Effector memory CD8-positive, alpha-beta T cell (primary cell): ENCODE measurements at regions not wholly inside any gene's neighbourhood (a gene's known extent, or its start where the extent isn't known, plus 50 kb on each side); places are given as distances from the start of the nearest gene placed in this dataset.

Experiments
- ATAC-seq: fragments of 150-1000 bp; cut with Tn5 transposase; replicated peaks from 2 replicates; pipeline ENCODE4 v1.10.0; 2021; ENCODE audit warnings: mild to moderate bottlenecking, moderate library complexity
- DNase-seq, 3 experiments: peaks; one replicate each; pipeline ENCODE4 v3.0.0; 2021
- H3K27ac Mint-ChIP-seq, 2 donors: one replicate each; pipeline ENCODE4 v1.8.0; 2022; ENCODE audit warnings: mild to moderate bottlenecking in 2 of 2, mixed read lengths in 2 of 2, moderate library complexity in 2 of 2
- H3K27me3 Mint-ChIP-seq, 2 donors: one replicate each; pipeline ENCODE4 v1.8.0; 2022; ENCODE audit warnings: mixed read lengths in 2 of 2
- H3K36me3 Mint-ChIP-seq: one replicate; pipeline ENCODE4 v1.8.0; 2022; ENCODE audit warnings: mild to moderate bottlenecking, moderate library complexity, mixed read lengths; ENCODE audit not compliant: insufficient read depth
- H3K4me1 Mint-ChIP-seq, 2 donors: one replicate each; pipeline ENCODE4 v1.8.0; 2022; ENCODE audit warnings: low read depth in 2 of 2, mixed read lengths in 2 of 2
- H3K4me3 Mint-ChIP-seq, 2 donors: one replicate each; pipeline ENCODE4 v1.8.0; 2022; ENCODE audit warnings: mild to moderate bottlenecking in 2 of 2, mixed read lengths in 2 of 2, moderate library complexity in 2 of 2
- H3K9me3 Mint-ChIP-seq, 2 donors: one replicate each; pipeline ENCODE4 v1.8.0; 2022; ENCODE audit warnings: mixed read lengths in 2 of 2

DNA sequence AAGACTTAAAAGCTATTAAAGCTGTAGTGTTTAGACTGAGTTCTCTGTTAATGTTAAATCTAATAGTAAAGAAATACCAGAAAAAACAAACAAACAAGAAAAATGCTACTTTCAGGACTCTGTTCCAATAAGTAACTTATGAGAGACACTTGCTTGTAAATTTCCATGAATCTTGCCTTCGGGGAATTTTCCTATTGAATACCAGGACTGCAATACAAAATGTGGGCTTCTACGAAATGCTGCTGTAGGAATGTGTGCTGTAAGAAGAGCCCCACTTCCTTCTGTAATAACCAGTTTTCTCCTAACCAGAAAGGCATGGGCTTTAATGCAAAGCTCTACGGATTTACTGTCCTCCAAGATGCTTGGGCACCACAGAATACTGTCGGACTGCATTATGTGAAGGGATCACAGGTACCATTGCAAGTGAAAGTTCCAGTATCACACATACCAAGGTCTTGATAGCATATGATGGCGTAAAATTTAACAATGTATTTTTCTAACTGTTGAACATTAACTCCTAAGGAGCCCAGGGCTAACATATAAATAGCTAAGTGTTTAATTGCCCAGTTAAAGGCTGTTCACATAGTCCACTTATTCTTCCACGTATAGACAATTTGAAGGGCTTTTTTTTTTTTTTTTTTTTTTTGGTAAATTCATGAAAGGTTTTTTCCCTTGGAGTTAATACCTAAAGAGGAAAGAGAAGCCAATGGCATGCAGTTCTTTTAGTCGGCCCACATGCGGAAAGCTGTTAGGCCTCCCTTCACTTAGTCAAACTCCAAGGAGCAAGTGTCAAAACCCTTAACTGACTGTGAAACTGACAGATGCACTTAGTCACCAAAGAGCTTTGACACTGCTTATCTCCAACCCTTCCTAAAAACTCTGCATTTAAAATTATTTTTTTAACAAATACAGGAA is 564.0 kb upstream of the POU3F3 start:
- DNase-seq (no peak), ATAC-seq (no peak)
- no peaks in the 10 kb centered on the region for H3K27me3 Mint-ChIP-seq
- H3K9me3 Mint-ChIP-seq, result peaks cover 0 to 6% of the 10 kb centered on the region in 2 donors
- H3K4me3 Mint-ChIP-seq, result no peak overlapping the region
- no peaks in the 10 kb centered on the region for H3K4me1 Mint-ChIP-seq
- H3K36me3 Mint-ChIP-seq, result no peaks in the 10 kb centered on the region
- H3K27ac Mint-ChIP-seq, result no peak overlapping the region

DNA sequence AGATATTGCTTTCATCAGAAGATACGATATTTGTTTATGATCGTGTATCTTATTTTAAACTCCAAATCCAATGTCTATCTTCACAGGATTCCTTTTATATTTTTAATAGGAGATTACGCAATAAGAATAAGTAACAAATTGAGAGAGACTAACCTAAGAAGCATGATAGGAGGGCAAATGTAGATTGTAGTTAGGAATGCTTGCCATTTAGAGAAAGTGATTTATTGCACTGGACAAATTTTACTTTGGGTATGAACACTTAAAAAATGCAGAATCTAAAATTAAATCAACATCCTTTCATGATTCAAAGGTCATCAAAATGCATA is 563.4 kb upstream of the POU3F3 start:
- no peaks in the 10 kb centered on the region for H3K36me3 Mint-ChIP-seq
- no peak for DNase-seq
- peaks cover 0 to 6% of the 10 kb centered on the region in 2 donors for H3K9me3 Mint-ChIP-seq
- no peak overlapping the region for H3K27ac Mint-ChIP-seq
- H3K4me1 Mint-ChIP-seq, result no peaks in the 10 kb centered on the region
- H3K4me3 Mint-ChIP-seq, result no peak overlapping the region
- H3K27me3 Mint-ChIP-seq, result no peaks in the 10 kb centered on the region
- no peak for ATAC-seq

DNA sequence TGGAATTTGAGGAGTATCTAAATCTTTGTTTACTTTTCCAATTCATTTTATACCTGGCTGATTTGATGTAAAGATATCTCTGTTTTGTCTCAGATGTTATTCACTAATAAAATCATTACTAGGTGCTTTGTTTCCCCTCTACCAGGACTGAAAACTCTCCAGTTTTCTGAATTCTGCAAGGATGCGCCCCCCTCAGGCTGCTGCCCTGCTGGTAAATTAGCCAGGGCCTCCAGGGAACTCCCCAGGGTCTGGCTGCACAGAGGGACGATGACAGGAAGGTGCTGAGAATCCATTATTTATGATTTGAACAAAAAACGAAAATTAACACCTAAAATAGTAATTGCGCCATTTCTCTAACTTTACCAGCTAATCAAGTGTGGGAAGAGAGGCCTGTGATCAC is 541.2 kb upstream of the POU3F3 start:
- DNase-seq, result no peak
- Mint-ChIP-seq H3K4me1 (no peaks in the 10 kb centered on the region), H3K36me3 (no peaks in the 10 kb centered on the region), H3K9me3 (peaks cover 11 to 15% of the 10 kb centered on the region in 2 donors), H3K4me3 (no peak overlapping the region), H3K27me3 (no peaks in the 10 kb centered on the region), H3K27ac (no peak overlapping the region)
- ATAC-seq, result no peak

DNA sequence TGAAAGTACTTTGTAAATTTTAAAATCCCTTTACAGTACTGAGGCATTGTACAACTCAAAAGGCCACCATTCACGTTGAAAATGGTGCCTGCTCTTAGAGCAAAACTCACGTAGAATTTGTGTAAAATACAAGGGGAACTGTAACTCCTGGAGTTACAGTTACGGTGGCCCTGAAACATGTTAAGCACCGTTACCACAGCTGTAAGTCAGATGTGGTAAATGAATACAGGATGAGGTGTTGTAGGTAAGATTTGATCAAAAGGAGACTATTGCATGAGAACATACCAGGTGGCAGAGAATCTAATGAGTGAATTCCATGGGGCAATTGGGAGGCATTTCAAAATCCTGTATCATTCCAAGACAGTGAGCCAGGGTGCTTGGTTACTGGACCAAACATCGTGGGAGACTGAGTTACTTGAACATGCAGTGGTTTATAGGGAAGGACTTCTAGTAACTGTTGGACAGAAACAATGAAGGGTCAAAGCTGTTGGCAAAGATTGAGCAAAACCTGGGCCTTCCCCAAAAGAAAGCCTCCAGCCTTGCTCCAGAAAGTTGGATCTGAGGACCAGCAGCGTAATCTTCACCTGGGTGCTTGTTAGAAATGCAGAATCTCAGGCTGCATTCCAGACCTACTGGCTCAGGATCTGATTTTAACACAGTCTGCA is 535.8 kb upstream of the POU3F3 start:
- H3K4me3 Mint-ChIP-seq, result no peak overlapping the region

DNA sequence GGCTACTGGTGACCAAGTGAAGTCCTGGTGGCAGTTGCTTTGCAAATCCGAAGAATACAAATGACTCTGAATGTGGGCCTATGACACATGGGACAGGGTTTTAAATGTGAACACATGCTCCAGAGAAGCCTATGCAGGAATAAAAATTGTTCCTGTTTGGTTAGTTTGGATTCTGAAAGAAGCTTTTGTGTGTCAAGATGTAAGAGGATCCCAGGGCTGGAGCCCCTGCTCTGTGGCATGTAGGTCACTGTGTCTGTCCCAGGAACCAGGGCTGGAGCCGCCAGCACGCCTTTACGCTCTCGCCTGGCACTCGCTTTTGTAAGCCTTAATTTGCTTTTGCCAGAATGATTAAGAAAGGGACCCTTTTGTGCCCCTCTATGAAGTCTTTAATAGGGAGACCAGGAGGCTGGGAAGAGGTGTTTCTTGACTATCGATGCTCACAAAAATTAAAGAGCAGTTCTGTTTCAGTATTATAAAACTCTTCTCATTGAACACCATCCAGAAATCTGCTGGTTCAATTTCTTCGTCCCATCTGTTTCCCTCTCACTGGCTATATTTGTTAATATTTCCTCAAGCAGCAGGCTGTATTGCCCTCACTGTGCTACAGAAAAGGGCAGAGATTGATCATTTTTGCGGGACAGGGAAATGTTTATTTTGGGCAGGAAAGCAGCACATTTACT is 532.7 kb upstream of the POU3F3 start:
- H3K9me3 Mint-ChIP-seq, result peaks cover 11 to 17% of the 10 kb centered on the region in 2 donors
- no peak for DNase-seq
- no peaks in the 10 kb centered on the region for H3K4me1 Mint-ChIP-seq
- H3K4me3 Mint-ChIP-seq, result no peak overlapping the region
- no peaks in the 10 kb centered on the region for H3K36me3 Mint-ChIP-seq
- H3K27ac Mint-ChIP-seq, result no peak overlapping the region
- no peak for ATAC-seq
- H3K27me3 Mint-ChIP-seq, result no peaks in the 10 kb centered on the region

More for the DNA sequence above, 535.8 kb upstream of the POU3F3 start:
- DNase-seq (no peak), ATAC-seq (no peak)
- no peaks in the 10 kb centered on the region for H3K4me1 Mint-ChIP-seq
- H3K9me3 Mint-ChIP-seq, result peaks cover 8 to 10% of the 10 kb centered on the region in 2 donors
- no peaks in the 10 kb centered on the region for H3K27me3 Mint-ChIP-seq
- no peak overlapping the region for H3K27ac Mint-ChIP-seq
- H3K36me3 Mint-ChIP-seq, result no peaks in the 10 kb centered on the region

DNA sequence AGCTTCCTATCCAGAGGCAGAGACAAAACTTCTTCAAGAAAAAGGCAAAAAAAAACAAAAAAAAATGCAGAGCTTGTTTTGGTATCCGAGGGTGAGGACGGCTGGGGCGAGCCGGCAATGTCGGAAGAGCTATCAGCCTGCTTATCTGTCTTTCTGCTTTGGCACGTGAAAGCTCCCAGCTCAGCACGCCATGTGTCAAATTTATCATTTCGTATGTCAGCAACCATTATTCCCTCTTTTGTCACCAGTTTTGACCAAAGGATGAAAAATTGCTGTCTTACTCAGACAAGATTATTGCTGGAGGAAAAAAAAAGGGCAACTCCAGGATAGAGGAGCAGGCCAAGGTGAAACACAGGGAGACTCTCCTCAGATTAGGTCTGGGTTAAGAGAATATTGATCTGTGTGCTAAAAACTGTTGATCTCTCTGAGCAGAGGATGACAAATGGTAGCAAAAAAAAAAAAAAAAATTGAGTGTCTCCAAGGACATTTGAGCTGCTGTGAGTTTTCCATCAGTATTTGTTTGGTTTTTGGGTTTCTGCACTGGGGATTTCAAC is 532.0 kb upstream of the POU3F3 start:
- Mint-ChIP-seq H3K36me3 (no peaks in the 10 kb centered on the region), H3K4me1 (no peaks in the 10 kb centered on the region), H3K27me3 (no peaks in the 10 kb centered on the region), H3K4me3 (no peak overlapping the region), H3K9me3 (peaks cover 6 to 12% of the 10 kb centered on the region in 2 donors), H3K27ac (no peak overlapping the region)
- ATAC-seq (no peak), DNase-seq (no peak)

DNA sequence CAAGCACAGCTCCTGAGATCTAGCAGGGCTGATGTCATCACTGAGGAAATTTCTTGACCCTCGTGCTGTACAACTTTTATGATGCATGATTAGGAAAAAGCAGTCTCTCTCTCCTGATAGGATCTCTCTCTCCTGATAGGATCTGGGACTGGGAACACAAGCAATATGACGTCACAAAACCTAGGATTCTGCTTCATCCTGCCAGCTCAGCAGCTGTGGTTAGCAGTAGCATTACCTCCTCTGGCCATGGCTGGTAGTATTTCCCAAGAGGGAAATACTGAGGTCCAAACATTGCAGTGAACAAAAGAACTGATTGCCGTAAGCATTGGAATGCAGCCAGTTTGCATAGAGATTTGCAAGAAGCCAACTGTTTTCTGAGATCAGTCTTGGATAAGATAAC is 521.2 kb upstream of the POU3F3 start:
- no peaks in the 10 kb centered on the region for H3K4me1 Mint-ChIP-seq
- no peak overlapping the region for H3K4me3 Mint-ChIP-seq

DNA sequence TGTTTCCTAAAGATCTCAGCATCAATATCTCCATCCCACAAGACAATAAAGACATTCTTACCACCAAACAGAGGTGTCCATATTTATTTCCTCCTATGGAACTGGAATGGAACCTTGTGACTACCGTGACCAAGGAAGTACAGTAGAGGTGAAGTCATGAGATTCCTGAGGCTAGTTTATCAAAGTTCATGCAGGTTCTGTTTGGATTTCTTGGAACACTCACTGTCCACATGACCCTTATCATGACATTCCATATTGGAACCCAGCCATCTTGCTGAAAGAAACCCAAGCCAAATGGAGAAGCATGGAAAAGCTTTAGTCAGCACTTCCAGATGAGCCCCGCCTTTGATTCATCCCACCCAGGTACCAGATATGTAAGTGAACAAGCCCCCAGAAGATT is 516.0 kb upstream of the POU3F3 start:
- H3K4me1 Mint-ChIP-seq, result no peaks in the 10 kb centered on the region
- no peak overlapping the region for H3K4me3 Mint-ChIP-seq
- H3K9me3 Mint-ChIP-seq, result peaks cover 8 to 9% of the 10 kb centered on the region in 2 donors
- no peak for DNase-seq
- no peaks in the 10 kb centered on the region for H3K27me3 Mint-ChIP-seq
- H3K36me3 Mint-ChIP-seq, result no peaks in the 10 kb centered on the region
- ATAC-seq, result no peak
- no peak overlapping the region for H3K27ac Mint-ChIP-seq

More for the DNA sequence above, 521.2 kb upstream of the POU3F3 start:
- no peak for ATAC-seq
- Mint-ChIP-seq H3K36me3 (no peaks in the 10 kb centered on the region), H3K27ac (no peak overlapping the region), H3K27me3 (no peaks in the 10 kb centered on the region), H3K9me3 (peaks cover 8 to 9% of the 10 kb centered on the region in 2 donors)
- DNase-seq, result no peak

DNA sequence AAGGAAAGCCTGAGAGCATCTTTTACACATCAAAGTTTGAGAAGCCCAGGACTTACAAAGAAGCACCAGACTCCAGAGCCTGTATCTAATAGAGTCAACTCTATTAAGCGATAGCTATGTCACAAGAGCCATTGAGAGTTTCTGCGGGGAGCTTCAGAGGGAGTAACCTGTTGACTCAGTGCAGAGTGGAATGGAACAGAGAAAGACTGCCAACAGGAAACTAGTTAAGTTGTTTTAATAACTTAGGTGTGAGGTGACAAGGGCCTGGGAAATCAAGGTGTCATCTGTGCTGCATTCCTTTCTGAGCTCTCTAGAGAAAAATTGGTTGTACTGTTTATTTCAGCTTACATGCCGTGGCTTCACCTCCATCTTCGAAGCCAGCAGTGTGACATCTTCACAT is 513.8 kb upstream of the POU3F3 start:
- Mint-ChIP-seq H3K27me3 (no peaks in the 10 kb centered on the region), H3K36me3 (no peaks in the 10 kb centered on the region), H3K9me3 (peaks cover 7 to 8% of the 10 kb centered on the region in 2 donors), H3K4me1 (no peaks in the 10 kb centered on the region), H3K4me3 (no peak overlapping the region), H3K27ac (no peak overlapping the region)
- no peak for DNase-seq
- ATAC-seq, result no peak

DNA sequence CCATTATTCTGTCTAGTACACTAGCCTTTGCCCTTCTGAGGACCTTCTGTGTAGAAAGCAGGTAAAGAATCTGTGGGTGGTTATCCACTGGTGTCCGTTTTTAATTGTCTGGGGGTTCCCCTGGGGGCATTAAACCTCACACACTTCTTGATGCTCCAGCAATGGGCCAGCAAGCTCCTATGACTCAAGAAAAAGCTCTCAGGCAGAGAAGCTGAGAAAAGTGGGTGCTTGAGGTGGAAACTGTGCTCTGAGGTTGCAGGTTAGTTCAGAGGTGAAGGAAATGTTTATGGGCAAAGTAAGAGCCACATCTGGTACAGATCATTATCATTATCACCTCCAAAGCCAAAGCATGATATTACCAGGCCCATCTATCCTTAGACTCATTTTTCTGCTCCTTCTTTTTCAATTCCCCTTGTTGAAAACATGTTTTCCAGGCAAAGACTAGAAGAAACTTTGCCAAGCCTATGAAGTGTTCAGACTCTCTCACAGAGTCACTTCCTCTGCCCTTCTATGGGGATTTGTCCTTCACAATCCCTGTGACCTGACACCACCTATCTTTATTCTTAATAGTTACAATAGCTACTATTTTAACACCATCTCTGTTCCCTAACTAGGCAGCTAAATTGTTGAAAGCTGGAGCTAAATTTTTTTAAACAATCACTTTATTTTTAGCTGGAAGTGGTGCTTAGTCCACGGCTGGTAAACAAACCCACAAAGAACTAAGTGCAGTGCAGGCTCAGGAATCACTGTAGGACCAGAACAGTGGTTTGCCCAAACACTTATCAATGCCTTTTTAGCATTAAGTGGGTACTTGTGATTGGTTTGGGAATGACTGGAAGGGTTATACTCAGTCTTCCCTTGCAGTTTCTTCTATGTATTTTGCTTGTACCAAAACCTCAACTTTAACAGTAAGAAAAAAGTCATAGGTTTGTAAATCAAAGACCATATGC is 512.8 kb upstream of the POU3F3 start:
- H3K9me3 Mint-ChIP-seq, result peaks cover 3 to 6% of the 10 kb centered on the region in 2 donors
- DNase-seq (no peak), ATAC-seq (no peak)
- H3K4me3 Mint-ChIP-seq, result no peak overlapping the region
- no peaks in the 10 kb centered on the region for H3K4me1 Mint-ChIP-seq
- H3K36me3 Mint-ChIP-seq, result no peaks in the 10 kb centered on the region
- H3K27me3 Mint-ChIP-seq, result no peaks in the 10 kb centered on the region
- no peak overlapping the region for H3K27ac Mint-ChIP-seq

DNA sequence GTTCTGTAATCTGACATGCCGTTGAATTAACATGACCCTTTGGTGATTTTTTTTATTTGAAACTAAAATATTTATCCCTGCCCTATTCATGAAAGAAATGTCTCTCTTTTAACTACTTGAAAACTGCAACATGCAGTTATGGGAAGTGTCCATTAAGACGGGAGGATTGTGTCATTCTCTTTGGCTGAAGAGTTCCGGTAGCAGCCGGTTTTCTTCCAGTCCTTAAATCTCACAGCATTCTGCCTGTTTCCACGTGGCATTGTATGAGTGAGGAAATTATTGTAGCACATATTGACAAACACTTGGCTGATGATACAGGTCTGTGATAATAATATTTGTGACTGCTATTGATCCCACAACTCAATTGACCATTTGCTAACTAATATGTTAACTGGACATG is 509.6 kb upstream of the POU3F3 start:
- no peak overlapping the region for H3K27ac Mint-ChIP-seq
- no peaks in the 10 kb centered on the region for H3K27me3 Mint-ChIP-seq
- ATAC-seq (no peak), DNase-seq (no peak)
- no peak overlapping the region for H3K4me3 Mint-ChIP-seq
- H3K9me3 Mint-ChIP-seq, result peaks cover 0 to 5% of the 10 kb centered on the region in 2 donors
- H3K4me1 Mint-ChIP-seq, result no peaks in the 10 kb centered on the region
- no peaks in the 10 kb centered on the region for H3K36me3 Mint-ChIP-seq

DNA sequence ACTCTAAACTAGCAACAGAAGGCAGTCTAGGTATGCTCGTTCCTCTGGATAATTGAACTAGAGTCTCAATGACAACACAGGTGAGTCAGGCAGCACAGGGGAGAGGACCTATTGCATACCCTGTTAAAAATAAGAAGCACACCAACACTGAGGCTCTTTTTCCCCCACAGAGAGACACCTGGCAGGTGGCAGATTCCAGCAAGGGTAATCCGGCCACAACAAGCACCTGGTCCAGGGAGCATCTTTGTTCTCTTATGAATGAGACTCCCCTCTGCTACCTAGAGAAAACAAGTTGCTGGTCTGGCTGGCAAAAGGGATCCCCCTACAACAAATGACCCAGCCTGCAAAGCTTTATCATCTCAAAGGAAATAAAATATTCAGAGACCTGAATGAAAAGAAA is 508.9 kb upstream of the POU3F3 start:
- no peaks in the 10 kb centered on the region for H3K36me3 Mint-ChIP-seq

DNA sequence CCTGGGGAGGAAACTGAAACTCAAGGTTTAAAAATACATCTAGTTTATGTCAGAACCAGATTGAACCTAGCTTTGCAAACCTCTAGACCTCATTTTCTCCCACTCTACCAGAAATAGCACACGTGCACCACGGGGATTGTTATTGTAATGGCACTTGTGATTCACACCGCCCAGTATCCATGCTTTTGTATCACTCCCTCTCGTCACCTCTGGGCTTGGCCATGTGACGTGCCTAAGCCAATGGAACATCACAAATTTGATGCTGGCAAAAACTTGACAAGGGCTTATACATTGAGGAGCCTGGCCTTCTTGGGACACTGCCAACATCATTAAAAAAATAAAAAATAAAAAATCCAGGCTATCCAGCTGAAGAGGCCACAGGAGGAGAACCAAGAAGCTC is 495.8 kb upstream of the POU3F3 start:
- DNase-seq (no peak), ATAC-seq (no peak)
- Mint-ChIP-seq H3K4me1 (no peaks in the 10 kb centered on the region), H3K4me3 (no peak overlapping the region), H3K36me3 (no peaks in the 10 kb centered on the region), H3K27me3 (no peaks in the 10 kb centered on the region), H3K27ac (no peak overlapping the region), H3K9me3 (peaks cover 0 to 2% of the 10 kb centered on the region in 2 donors)

More for the DNA sequence above, 508.9 kb upstream of the POU3F3 start:
- no peaks in the 10 kb centered on the region for H3K4me1 Mint-ChIP-seq
- DNase-seq (no peak), ATAC-seq (no peak)
- no peak overlapping the region for H3K4me3 Mint-ChIP-seq
- H3K27ac Mint-ChIP-seq, result no peak overlapping the region
- H3K27me3 Mint-ChIP-seq, result no peaks in the 10 kb centered on the region
- H3K9me3 Mint-ChIP-seq, result peaks cover 0 to 5% of the 10 kb centered on the region in 2 donors
